Coronary artery (tissue), 2 donors: ENCODE measurements at regions not wholly inside any gene's neighbourhood (a gene's known extent, or its start where the extent isn't known, plus 50 kb on each side); places are given as distances from the start of the nearest gene placed in this dataset.
"Not testable (repeated sequence)": the region's sequence is repeated elsewhere in the genome, so short reads cannot be mapped to it uniquely, and the experiment has no call there.

Experiments
- DNase-seq: peaks from one replicate; pipeline ENCODE4 v3.0.0-alpha.2; 2017; ENCODE audit warnings: low spot score
- H3K27ac ChIP-seq, 2 donors: fragments of 200-600 bp; sonication (generic); one replicate each; pipeline ENCODE4 v1.5.1; 2016 to 2019
- H3K4me3 ChIP-seq: fragments of 200-600 bp; sonication (generic); 2 replicates; pipeline ENCODE4 v1.5.1; 2016; ENCODE audit warnings: mild to moderate bottlenecking, moderate library complexity
- CTCF ChIP-seq: fragments of 200-600 bp; sonication (generic); IDR thresholded peaks from one replicate; pipeline ENCODE4 v1.5.1; 2019; ENCODE audit warnings: antibody characterized with exemption

DNA sequence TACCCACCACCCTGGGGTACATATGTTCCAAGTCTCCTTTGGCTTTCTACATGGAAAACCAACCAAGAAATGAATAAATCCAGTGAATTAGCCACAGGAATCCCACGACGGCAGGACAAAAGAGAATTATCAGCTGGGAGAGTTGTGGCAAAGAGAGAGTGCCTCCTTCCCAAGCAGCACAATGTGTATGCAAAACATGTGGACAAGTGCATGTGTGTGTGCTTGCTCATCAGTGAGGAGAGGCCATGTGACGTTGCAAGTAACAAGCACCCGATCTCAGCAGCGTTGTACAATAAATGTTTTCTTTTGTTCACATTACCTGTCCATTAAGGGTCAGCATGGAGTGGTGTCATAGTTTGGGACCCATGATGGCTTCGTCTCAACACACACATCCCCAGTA is 50.0 kb upstream of the EMX2 start:
- H3K27ac ChIP-seq, result no peak overlapping the region
- no peak for DNase-seq
- no peak for TF ChIP-seq CTCF
- H3K4me3 ChIP-seq, result no peak overlapping the region

DNA sequence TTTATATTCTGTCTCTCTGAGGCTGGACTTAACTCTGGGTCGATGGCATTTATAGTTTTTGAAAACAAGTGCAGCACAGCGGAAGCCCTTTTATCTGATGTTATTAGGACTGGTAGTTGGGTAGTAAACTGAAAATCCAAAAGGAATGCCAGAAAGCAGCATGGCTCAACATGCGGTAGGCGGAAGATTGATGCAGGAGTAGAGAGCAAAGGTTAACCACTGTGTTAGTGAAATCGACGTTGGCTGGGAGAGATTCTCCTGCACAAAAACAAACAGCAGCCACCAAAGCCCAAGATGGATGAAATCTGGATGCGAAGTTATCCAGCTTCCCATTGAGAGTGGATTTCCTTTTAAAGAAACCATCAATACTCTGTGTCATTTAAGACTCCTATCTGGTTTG is 54.5 kb upstream of the EMX2 start:
- no peak for TF ChIP-seq CTCF
- Histone ChIP-seq H3K4me3 (no peak overlapping the region), H3K27ac (no peak overlapping the region)
- no peak for DNase-seq

DNA sequence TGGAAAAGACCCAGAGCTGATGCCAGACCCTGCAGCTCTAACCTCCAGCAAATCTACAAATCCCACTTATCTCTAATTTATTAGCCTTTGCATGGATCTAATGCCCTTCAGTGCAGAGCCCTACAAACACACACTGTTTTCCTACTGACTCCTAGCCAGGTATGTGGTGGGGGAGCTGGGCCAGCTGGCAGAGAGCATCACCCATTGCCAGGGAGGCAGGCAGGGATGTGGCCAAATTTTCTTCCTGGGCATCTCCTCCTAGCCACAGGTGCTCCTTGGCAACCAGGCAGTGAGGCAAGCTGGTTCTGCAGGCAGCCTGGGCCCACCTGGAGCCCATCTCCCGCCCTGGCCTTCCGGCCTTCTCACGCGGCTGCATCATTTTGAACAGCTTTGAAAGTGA is 55.9 kb upstream of the EMX2 start:
- Histone ChIP-seq H3K27ac (no peak overlapping the region), H3K4me3 (no peak overlapping the region)
- no peak for TF ChIP-seq CTCF

GRCh38 chr10:117483056-117483590 is 59.4 kb upstream of the EMX2 start:
- DNase-seq, result no peak
- no peak overlapping the region for H3K27ac ChIP-seq
- TF ChIP-seq CTCF, result no peak
- H3K4me3 ChIP-seq, result no peak overlapping the region

More for the DNA sequence above, 55.9 kb upstream of the EMX2 start:
- no peak for DNase-seq

DNA sequence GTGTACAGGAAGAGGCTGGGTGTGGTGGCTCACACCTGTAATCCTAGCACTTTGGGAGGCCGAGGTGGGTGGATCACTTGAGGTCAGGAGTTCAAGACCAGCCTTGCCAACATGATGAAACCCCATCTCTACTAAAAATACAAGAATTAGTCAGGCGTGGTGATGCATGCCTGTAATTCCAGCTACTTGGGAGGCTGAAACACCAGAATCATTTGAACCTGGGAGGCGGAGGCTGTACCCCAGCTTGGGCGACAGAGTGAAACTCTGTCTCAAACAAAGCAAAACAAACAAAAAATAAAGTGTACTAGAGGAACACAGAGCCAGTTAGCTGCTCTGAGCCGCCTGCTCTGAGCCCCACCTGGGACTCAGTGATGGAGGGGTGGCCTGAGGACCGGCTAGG is 61.5 kb upstream of the EMX2 start:
- not testable (repeated sequence) for DNase-seq, H3K27ac ChIP-seq, H3K4me3 ChIP-seq

DNA sequence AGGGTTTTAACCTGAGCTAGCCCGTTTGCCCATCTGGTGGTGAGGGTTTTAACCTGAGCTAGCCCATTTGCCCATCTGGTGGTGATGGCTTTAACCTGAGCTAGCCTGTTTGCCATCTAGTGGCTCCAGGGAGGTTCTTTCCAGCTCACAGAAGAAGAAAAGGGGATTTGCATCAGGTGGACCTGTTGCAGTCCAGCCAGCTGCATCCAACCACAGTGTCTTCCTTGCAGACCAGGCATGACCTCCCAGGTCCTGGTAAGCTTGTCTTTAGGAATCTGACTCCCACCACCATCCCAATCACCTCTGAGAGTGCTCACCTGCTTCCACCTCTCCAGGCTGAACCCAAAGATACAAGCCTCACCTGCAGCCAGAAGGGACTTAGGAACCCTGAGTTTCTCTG is 62.4 kb upstream of the EMX2 start:
- H3K27ac ChIP-seq, result no peak overlapping the region
- H3K4me3 ChIP-seq, result no peak overlapping the region
- TF ChIP-seq CTCF, result no peak
- no peak for DNase-seq

DNA sequence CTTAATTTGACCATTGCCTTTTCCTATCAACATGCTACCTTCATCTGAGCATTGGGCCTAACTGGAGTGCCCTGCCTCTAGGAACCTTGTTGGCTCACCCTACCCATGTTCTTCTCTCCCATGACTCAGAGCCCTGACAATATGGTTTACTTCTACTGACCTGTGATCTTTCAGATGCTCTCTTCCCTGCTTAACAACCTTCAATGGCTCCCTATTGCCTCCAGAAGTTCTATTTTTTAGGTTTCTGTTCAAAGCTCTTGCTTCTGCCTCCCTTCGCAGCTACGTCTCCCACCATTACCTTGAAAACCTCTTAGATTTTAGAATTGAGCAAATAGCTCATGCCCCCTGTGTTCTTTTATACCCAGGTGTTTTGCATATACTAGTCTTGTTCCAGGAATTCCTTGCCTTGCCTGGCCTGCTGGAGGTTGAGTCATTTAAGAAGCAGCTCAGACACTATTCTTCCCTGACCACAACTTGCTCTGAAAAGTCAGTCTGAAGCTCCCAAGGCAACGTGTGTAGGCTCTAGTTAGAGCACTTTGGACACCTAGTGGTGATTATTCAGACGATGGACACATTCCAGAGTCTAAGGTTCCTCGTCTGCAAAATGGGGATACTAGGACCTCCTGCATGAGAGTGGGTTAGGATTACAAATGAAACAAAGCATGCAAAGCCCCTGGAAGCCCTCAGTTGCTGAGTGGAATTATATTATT is 64.4 kb upstream of the EMX2 start:
- no peak overlapping the region for H3K4me3 ChIP-seq
- H3K27ac ChIP-seq, result peak overlapping the region in 1 of 2 donors; percentile 49
- no peak for TF ChIP-seq CTCF
- no peak for DNase-seq
